IPS DF 6.9 (cell line): ENCODE measurements at regions not wholly inside any gene's neighbourhood (a gene's known extent, or its start where the extent isn't known, plus 50 kb on each side); places are given as distances from the start of the nearest gene placed in this dataset.

Experiments used
- DNase-seq: peaks from one replicate; pipeline ENCODE4 v3.0.0-alpha.2; 2013; ENCODE audit warnings: low read depth, low spot score
- H3K27ac ChIP-seq: one replicate; pipeline ENCODE4 v1.5.1; 2013; ENCODE audit warnings: low read length, control low read depth
- H3K27me3 ChIP-seq: 2 replicates; pipeline ENCODE4 v1.6.1; 2013; ENCODE audit warnings: mild to moderate bottlenecking, low read length; ENCODE audit not compliant: control insufficient read depth, insufficient read depth
- H3K36me3 ChIP-seq: 2 replicates; pipeline ENCODE4 v1.6.1; 2013; ENCODE audit warnings: low read length; ENCODE audit not compliant: control insufficient read depth, insufficient read depth
- H3K4me1 ChIP-seq: 2 replicates; pipeline ENCODE4 v1.6.1; 2013; ENCODE audit warnings: low read length; ENCODE audit not compliant: control insufficient read depth, insufficient read depth
- H3K4me3 ChIP-seq: 2 replicates; pipeline ENCODE4 v1.5.1; 2013; ENCODE audit warnings: mild to moderate bottlenecking, low read length
- H3K9me3 ChIP-seq: 2 replicates; pipeline ENCODE4 v1.6.1; 2013; ENCODE audit warnings: low read length, inconsistent platforms; ENCODE audit not compliant: control insufficient read depth, insufficient read depth
- WGBS: extraction: QIAGEN DNeasy Blood & Tissue Kit; methylation state at CpG from one replicate; pipeline ENCODE4 v1.1.7; 2013; ENCODE audit warnings: mixed read lengths, missing lambda C conversion rate; ENCODE audit not compliant: insufficient read length, insufficient coverage; 5-methylcytosine and 5-hydroxymethylcytosine counted together

DNA sequence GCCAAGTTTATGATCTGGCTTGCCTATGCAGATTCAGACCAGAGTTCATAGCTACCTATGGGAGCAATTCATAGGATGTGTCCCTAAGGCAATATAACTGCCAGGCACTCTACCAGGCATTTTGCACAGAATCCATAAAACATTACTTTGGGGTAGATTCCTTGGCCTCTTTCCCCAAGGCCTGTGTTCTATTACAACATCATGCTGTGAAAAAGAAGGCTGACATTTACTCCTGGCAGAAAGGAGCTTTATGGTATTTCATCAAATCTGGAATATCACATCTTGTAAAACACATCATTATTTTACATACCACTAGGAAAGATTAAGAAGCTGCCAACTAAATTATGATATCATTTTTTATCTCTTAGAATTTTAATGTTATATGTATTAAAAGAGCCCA lies 287.0 kb upstream of the MARCKS start:
- Histone ChIP-seq H3K27me3 (no peaks in the 10 kb centered on the region), H3K9me3 (no peaks in the 10 kb centered on the region), H3K4me3 (no peak overlapping the region), H3K36me3 (no peaks in the 10 kb centered on the region), H3K4me1 (peaks cover 1% of the 10 kb centered on the region; the same call in 1 of the 2 replicates), H3K27ac (no peak overlapping the region)
- DNase-seq = no peak

DNA sequence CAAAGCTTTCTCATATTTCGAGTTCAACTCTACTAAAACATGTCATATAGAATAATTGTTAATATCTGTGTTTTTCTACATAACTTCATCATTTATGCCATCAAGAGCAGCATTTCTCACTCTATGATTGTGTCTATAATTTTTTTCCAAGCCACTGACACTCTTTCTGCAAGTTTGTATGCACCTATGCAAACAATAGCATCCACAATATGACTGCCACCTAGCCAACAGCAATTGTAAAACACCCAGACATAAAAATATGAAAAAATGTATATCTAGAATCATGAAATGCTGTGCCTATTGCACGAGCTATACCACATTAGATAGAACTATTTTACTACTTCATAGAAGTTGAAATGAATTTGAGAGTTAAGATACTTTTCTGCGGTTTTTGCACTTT lies 286.5 kb upstream of the MARCKS start:
- no peak overlapping the region for H3K27ac ChIP-seq

DNA sequence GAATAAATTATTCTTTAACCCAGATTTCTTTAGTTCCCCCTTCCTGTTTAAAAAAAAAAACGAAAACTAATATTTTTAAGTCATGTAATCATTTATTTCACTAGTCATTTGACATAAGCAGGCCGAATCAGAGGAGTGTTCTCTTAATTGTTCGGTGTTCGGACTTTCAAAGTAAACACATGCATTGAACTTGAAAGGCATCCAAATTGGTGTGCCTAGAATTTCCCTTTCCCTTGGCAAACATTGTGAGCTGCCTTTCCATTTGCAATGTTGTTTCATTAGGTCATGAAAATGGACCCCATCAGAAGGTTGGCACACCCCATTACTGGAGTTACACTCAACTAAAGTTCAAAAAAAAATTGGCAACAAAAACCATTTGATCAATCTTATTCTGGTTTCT lies 283.0 kb upstream of the MARCKS start:
- Histone ChIP-seq H3K36me3 (no peaks in the 10 kb centered on the region), H3K4me1 (no peaks in the 10 kb centered on the region), H3K27ac (no peak overlapping the region), H3K27me3 (no peaks in the 10 kb centered on the region), H3K9me3 (no peaks in the 10 kb centered on the region), H3K4me3 (no peak overlapping the region)
- 100% methylated on average over 1 of the region's 4 CpGs for WGBS
- DNase-seq = no peak

More for the DNA sequence above, 286.5 kb upstream of the MARCKS start:
- Histone ChIP-seq H3K9me3 (no peaks in the 10 kb centered on the region), H3K4me1 (no peaks in the 10 kb centered on the region), H3K36me3 (no peaks in the 10 kb centered on the region), H3K4me3 (no peak overlapping the region), H3K27me3 (no peaks in the 10 kb centered on the region)
- WGBS = no CpG with 5 or more reads among the region's 3 CpGs
- DNase-seq = no peak

DNA sequence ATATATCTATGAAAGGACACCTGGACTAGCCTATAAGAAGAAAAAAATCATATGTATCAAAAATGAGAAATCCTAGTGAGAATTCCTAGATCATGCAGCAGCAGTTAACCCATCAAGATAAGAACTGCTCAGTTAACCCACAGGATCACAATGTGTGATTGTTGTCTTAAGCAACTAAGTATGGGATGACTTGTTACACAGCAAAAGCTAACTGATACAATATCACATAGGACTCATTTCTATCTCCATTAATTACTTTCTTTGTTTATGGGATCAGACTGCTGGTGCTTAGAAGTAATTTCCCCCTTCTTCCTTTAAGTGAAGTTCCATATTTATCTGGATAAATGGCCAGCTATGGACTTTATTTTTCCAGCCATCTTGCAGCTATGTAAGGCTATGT lies 280.8 kb upstream of the MARCKS start:
- DNase-seq = no peak
- no peaks in the 10 kb centered on the region for H3K4me1 ChIP-seq
- H3K27me3 ChIP-seq = no peaks in the 10 kb centered on the region
- no peak overlapping the region for H3K27ac ChIP-seq
- no peak overlapping the region for H3K4me3 ChIP-seq
- H3K36me3 ChIP-seq = no peaks in the 10 kb centered on the region
- H3K9me3 ChIP-seq = no peaks in the 10 kb centered on the region

DNA sequence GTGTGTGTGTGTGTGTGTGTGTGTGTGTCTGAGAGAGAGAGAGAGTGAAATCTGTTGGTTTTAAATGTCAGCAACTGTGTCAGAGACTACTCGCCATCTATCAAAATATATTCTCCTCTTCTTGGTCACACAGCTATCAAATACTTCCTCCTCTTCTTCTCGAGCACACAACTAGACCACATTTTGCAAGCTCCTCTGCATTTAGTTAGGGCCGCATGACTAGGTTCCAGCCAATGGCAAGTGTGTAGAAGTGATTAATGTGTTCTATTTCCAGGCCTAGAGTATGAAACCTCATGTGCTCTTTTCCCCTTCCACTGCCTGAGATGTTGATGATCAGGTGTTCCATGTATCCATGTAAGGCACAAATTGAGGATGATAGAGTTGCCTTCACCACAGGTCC lies 278.5 kb upstream of the MARCKS start:
- WGBS = no CpG with 5 or more reads among the region's 3 CpGs
- Histone ChIP-seq H3K36me3 (no peaks in the 10 kb centered on the region), H3K9me3 (no peaks in the 10 kb centered on the region), H3K27me3 (no peaks in the 10 kb centered on the region), H3K4me1 (no peaks in the 10 kb centered on the region), H3K4me3 (no peak overlapping the region), H3K27ac (no peak overlapping the region)
- no peak for DNase-seq

DNA sequence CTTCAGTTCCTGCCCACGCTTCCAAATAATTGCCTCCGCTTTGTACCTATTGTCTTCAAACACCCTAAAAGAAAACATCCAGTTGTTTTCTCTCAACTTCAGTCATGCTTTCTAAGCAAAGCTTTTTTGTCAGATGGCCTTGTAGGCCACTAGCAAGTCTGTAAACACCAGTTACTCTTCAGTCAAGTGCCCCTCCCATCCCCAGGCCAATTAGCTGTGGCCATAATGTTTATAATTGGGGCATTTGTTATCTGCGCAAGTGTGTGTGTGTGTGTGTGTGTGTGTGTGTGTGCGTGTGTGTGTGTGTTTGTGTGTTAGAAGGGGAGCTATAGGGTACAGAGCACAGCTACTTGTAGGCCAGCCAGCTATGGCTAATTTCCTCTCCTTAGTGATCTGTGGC lies 272.4 kb upstream of the MARCKS start:
- Histone ChIP-seq H3K9me3 (no peaks in the 10 kb centered on the region), H3K4me3 (no peak overlapping the region), H3K27ac (no peak overlapping the region), H3K4me1 (peaks cover 2% of the 10 kb centered on the region; the same call in 1 of the 2 replicates), H3K36me3 (no peaks in the 10 kb centered on the region), H3K27me3 (no peaks in the 10 kb centered on the region)
- WGBS = no CpG with 5 or more reads among the region's 4 CpGs
- DNase-seq = no peak

DNA sequence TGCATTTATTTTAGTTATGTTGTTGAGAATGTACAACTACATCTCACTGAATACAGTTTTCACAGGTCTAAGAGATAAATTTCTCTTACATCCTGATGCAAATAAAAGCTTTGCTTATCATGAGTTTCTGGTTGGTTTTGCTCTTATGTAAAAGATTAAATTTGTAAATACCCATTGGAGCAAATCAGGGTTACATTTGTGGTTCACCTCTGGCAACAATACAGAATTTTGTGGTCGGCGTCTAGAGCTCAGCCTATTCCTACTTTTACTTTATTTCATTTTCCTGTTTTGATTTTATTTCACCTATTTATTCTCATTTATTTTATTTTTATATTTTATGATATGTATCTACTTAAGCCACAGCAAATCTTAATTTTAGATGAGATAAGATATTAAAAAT lies 271.9 kb upstream of the MARCKS start:
- no peaks in the 10 kb centered on the region for H3K9me3 ChIP-seq
- H3K4me3 ChIP-seq = no peak overlapping the region
- peaks cover 2% of the 10 kb centered on the region; the same call in 1 of the 2 replicates for H3K4me1 ChIP-seq
- H3K36me3 ChIP-seq = no peaks in the 10 kb centered on the region
- no CpG with 5 or more reads among the region's 2 CpGs for WGBS
- H3K27me3 ChIP-seq = no peaks in the 10 kb centered on the region
- DNase-seq = no peak
- H3K27ac ChIP-seq = no peak overlapping the region

DNA sequence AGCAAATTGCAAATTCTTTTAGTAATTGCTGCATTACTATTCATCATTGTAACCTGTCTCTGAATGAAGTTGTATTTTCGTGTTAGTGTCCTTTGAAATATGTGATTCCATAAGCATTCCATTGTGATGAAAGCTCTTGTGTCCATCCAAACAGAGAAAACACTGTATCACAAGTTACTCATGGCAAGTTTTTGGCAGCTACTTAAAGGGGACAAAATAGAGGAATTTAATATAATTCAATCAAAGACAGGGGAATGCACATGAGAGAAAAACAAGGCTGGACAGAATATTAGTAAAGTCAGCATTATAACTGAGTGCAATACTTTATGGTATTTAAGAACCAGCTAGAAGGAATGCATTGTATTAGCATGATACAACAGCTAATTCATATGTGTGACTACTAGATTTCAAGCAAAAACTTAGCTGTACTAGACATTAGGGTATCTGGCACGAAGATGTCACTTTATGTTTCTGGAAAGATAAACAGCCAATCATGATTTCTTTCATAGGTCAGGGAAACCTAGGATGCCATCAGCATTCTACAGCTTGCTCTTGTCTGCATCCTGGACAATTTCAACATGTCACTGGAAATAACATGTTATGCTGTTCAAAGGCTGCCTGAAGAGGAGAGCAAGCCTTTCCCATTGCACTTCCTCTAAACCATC lies 270.6 kb upstream of the MARCKS start:
- Histone ChIP-seq H3K4me3 (no peak overlapping the region), H3K9me3 (no peaks in the 10 kb centered on the region), H3K4me1 (peaks cover 2% of the 10 kb centered on the region; the same call in 1 of the 2 replicates), H3K27ac (no peak overlapping the region), H3K36me3 (no peaks in the 10 kb centered on the region), H3K27me3 (no peaks in the 10 kb centered on the region)
- no peak for DNase-seq
- whole genome bisulfite sequencing = no CpG with 5 or more reads among the region's 2 CpGs

DNA sequence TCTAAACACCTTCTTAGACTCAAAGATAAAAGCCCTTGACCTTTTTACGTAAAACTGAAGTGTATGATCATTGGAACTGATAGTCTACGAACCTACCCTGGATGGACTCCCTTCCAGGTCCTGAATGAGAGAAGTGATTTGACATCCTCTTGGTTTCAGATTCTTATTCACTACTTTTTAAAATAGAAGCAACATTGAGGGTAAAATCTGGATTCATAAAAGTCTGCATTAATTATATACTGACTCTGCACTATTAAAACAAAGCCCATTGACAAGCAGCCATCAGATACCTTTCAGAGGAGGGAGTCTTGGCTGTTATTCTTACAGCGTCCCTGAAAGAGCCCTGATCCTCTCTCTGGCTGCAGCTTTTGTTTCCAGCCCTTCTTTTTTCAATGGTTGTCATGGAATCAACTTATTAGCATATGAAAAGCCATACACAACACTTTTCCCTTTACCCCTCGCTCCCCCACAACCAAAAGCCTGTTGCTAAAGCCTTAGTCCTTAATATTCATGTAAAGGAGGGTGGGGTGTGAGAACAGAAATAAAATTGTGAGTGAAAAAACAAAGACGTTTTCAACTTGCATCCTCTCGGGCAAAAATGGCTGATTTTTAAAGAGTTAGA lies 270.0 kb upstream of the MARCKS start:
- no peak for DNase-seq
- no peaks in the 10 kb centered on the region for H3K27me3 ChIP-seq
- H3K4me1 ChIP-seq = peaks cover 4% of the 10 kb centered on the region; the same call in 1 of the 2 replicates
- no peaks in the 10 kb centered on the region for H3K9me3 ChIP-seq
- no peak overlapping the region for H3K27ac ChIP-seq
- H3K4me3 ChIP-seq = no peak overlapping the region
- WGBS = no CpG with 5 or more reads among the region's 6 CpGs
- no peaks in the 10 kb centered on the region for H3K36me3 ChIP-seq

DNA sequence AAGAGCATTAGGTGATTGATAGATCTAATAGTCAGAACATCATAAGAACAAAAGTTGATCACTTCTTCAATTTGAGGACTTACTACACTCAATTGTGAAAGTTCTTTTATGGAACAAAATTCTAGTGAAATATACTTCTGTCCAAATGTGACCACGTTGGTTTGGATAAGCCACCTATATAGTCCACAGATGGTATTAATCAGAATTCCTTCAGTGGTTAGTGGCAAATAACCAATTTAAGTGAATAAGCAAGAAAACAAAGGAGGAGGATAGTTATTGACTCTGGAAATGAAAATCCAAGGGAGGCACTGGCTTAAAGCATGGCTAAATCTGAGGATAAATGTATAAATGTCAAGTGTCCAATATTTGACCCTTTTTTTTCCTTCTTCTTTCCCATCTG lies 268.5 kb upstream of the MARCKS start:
- no peaks in the 10 kb centered on the region for H3K36me3 ChIP-seq
- no peak for DNase-seq
- WGBS = no CpG with 5 or more reads among the region's 1 CpG
- peaks cover 4% of the 10 kb centered on the region; the same call in 1 of the 2 replicates for H3K4me1 ChIP-seq
- no peaks in the 10 kb centered on the region for H3K9me3 ChIP-seq
- no peaks in the 10 kb centered on the region for H3K27me3 ChIP-seq
- no peak overlapping the region for H3K4me3 ChIP-seq
- no peak overlapping the region for H3K27ac ChIP-seq
